Right ventricle myocardium superior (tissue), 1 donor: ENCODE measurements at regions not wholly inside any gene's neighbourhood (a gene's known extent, or its start where the extent isn't known, plus 50 kb on each side); places are given as distances from the start of the nearest gene placed in this dataset.
"Not testable (repeated sequence)": the region's sequence is repeated elsewhere in the genome, so short reads cannot be mapped to it uniquely, and the experiment has no call there.

Source experiments
- ATAC-seq: fragments of 200-7000 bp; cut with Tn5 transposase; one replicate; pipeline ENCODE4 v1.9.1; 2020; ENCODE audit warnings: mild to moderate bottlenecking; ENCODE audit not compliant: poor library complexity
- DNase-seq: peaks from one replicate; pipeline ENCODE4 v3.0.0-alpha.2; 2020
- intact Hi-C: fragments of 100-400 bp; cut with DNase I; formaldehyde crosslinking; loops from one replicate; pipeline ENCODE4 v1.11.2; 2022
- donor health status: DM: no; HTN: yes; CAD: no; lungs with severe emphysema.

DNA sequence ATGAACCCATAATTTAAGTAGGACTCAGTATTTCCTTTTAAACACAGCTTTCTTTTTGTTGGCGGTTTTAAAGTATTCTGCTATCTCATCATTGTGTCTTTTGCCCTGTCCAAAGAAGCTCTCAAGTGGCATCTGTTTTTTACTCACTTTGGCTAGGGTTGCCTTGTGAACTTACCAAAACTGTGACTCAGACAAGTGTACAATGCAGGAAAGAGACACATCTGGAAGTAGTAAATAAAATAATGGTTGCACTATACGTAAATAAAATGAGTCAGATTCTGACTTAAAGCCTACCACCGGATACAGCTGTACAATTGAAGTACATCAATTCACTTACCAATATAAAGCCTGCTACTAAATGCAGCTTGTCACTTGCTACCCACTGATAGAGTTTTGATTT is 619.2 kb upstream of the LRFN5 start:
- DNase-seq = no peak
- no peak for ATAC-seq
- intact Hi-C loops = no loop called here

DNA sequence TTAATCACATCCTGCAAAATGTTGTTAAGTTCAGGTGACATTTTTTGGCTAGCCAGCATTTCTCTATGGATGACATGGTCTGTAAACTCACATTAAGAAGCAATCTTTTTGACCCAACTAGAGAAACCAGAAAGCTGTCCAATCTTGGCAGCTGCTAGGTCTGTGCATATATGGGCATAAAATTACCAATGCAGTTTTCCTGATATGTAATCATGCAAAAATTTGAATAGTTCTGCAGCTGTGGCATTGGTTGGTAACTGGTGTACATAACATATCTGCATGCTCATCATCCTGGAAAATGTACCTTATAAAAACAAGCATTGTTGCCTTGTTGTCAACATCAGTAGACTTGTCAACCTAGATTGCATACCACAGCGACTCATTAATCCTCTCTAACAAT is 620.0 kb upstream of the LRFN5 start:
- ATAC-seq = no peak
- intact Hi-C loops = no loop called here
- no peak for DNase-seq

DNA sequence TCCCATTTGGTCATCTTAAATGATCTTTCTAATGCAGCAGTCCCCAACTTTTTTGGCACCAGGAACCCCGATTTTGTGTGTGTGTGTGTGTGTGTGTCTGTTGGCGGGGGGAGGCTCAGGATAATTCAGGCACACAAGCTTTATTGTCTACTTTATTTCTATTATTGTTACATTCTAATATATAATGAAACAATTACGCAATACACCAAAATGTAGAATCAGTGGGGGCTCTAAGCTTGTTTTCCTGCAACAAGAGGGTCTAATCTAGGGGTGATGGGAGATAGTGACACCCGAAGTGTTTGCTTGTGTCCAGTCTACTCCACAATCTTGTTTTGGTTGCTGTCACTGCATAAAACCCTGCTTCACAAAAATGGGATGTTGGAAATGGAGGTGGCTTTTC is 621.1 kb upstream of the LRFN5 start:
- ATAC-seq (no peak), DNase-seq (no peak)
- intact Hi-C loops = no loop called here

DNA sequence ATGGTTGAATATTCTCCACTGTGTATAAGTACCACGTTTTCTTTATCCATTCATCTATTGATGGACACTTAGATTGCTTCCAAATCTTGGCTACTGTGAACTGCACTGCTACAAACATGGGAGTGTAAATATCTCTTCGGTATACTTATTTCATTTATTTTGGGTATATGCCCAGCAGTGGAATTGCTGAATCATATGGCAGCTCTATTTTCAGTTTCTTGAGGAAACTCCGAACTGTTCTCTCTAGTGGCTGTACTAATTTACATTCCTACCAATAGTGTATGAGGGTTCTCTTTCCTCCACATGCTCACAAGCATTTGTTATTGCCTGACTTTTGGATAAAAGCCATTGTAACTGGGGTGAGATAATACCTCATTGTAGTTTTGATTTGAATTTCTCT is 623.1 kb upstream of the LRFN5 start:
- no peak for DNase-seq
- intact Hi-C loops = no loop called here

DNA sequence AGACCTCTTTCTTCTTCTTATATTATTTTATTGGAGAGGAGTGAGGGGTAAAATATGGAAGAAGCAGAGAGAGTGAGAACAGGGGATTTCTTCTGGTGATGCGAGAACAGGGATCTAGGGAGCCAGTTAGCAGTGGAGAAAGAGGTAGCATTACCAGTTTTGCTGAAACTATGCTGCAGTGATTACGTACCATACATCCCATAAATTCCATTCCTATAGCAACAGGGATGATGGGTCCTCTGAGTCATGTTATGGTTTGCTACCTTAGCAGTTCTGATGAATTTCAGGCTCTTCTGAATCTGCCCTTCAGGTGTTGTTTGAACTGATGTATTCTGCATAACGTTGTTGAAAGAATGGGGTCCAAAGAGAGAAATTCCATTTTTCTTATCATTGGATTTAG is 625.4 kb upstream of the LRFN5 start:
- intact Hi-C loops = no loop called here
- ATAC-seq (no peak), DNase-seq (no peak)

More for the DNA sequence above, 623.1 kb upstream of the LRFN5 start:
- ATAC-seq = no peak

DNA sequence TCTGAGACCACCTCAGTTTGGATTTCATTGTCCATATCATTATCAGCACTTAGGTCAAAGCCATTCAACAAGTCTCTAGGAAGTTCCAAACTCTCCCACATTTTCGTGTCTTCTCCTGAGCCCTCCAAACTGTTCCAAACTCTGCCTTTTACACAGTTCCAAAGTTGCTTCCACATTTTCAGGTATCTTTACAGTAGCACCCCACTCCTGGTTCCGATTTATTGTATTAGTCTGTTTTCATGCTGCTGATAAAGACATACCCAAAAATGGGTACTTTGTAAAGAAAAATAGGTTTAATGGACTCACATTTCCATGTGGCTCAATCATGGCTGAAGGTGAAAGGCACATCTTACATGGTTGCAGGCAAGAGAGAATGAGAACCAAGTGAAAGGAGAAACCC is 646.4 kb upstream of the LRFN5 start:
- DNase-seq, ATAC-seq, intact Hi-C loops: not testable (repeated sequence)

DNA sequence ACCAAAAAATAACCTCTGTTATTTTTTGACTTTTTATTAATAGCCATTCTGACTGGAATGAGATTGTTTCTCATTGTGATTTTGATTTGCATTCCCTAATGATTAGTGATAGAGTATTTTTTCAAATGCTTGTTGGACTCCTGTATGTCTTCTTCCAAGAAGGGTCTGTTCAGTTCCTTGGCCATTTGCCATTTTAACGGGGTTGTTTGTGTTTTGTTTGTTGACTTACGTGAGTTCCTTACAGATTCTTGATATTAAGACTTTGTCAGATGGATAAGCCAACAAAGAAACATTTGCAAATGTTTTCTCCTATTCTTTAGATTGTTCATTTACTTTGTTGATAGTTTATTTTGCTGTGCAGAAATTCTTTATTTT is 651.6 kb upstream of the LRFN5 start:
- ATAC-seq = no peak
- no peak for DNase-seq
- intact Hi-C loops = no loop called here

DNA sequence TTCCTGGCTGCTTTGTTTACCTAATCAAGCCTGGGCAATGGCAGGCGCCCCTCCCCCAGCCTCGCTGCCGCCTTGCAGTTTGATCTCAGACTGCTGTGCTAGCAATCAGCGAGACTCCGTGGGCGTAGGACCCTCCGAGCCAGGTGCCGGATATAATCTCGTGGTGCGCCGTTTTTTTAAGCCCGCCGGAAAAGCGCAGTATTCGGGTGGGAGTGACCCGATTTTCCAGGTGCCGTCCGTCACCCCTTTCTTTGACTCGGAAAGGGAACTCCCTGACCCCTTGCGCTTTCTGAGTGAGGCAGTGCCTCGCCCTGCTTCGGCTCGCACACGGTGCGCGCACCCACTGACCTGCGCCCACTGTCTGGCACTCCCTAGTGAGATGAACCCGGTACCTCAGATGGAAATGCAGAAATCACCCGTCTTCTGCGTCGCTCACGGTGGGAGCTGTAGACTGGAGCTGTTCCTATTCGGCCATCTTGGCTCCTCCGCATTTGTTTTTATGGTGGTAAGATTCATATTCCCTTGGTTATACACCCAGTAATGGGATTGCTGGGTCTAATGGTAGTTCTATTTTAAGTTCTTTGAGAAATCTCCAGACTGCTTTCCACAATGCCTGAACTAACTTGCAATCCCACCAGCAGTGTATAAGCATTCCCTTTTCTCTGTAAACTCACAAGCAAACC is 652.1 kb upstream of the LRFN5 start:
- DNase-seq, ATAC-seq, intact Hi-C loops: not testable (repeated sequence)

DNA sequence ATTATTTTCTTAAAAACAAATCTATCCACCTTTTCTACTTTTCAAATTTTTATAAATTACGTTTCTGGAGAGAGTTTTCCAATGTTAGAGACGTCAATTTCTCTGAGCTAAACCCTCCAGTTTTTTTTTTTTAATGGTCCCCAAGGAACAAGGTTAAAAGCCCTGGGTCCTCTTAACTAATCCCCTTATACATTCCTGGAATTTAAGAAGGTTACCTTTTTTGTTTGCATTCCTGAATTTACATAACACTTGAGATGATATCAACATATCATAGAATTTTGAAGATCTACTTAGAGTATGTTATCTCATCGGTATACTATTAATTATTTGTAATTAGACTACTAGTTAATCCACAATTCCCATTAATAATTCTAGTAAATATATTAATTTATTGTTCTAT is 662.2 kb upstream of the LRFN5 start:
- no peak for ATAC-seq
- intact Hi-C loops = no loop called here
- DNase-seq = no peak

DNA sequence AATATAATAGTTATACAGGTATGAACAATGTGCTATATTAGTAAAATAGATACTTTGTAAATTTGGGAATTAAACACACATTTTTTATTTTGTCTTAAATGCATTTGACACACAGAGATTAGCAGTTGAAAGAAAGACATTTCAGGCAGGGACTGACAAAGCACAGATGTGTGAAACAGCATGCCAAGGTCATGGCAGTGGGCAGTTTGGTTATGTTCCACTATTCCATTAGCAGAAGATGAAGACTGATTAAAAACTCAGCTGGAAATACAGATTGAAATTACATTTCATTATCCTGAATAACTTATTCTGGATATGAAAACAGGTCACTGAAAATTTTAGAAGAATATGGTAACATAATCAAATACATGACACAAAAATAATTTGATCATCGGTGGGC is 669.8 kb upstream of the LRFN5 start:
- no peak for DNase-seq
- intact Hi-C loops = no loop called here
- no peak for ATAC-seq

DNA sequence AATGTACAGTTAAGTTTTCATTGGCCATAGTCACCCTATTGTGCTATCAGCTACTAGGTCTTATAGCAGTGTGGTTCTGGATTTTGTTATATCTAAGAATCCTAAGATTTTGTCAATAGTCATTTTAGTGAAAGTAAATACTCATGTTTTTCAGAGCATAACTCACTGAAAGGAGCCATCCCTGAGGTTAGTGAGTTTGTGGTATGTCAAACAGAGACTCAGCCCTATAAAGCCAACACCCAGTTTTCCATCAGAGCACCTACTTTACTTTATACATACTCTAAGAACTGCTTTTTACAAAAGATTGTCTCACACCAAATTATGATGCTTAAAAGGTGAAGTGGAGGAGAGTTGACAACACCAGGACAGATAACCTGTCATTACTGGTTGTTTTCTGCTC is 686.3 kb upstream of the LRFN5 start:
- ATAC-seq (no peak), DNase-seq (no peak)
- intact Hi-C loops = no loop called here

DNA sequence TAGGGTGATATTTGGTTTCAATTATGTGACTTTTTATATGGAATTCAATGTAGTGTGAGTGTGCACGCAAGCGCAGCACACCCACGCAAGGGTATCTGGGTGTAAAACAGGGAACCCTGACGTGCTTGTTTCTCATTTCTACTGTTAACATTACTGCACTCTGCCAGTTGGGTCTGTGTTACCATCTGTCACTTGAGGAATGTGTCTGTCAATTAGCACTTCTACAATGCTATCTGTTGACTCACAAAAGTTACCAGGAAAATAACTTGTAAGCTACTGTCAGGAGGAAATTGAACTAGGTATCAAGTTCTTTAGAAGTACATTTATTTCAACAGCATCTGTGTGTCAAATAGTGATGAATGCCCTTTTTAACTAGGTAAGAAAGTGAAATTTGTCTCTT is 695.5 kb upstream of the LRFN5 start:
- intact Hi-C loops = no loop called here
- ATAC-seq = no peak
- DNase-seq = no peak

DNA sequence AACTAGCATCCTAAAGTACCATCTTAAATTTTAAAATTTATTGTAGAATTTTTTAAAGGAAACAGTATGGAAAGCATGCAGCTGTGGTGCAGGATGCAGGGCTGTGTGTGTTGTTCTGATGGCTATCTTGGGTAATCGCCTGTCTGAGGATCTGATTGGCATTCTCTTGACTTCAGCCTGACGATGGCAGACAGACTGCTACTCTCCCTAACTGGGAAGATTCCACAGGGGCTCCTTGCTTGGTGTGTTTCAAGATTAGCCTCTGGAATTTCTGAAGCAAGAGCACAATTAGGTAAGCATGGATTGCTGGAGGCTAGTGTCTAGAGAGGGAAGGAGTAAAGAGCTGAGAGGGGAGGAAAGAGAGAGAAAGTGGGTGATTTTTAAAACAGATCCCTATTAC is 696.8 kb upstream of the LRFN5 start:
- DNase-seq = no peak
- intact Hi-C loops = no loop called here
- no peak for ATAC-seq

DNA sequence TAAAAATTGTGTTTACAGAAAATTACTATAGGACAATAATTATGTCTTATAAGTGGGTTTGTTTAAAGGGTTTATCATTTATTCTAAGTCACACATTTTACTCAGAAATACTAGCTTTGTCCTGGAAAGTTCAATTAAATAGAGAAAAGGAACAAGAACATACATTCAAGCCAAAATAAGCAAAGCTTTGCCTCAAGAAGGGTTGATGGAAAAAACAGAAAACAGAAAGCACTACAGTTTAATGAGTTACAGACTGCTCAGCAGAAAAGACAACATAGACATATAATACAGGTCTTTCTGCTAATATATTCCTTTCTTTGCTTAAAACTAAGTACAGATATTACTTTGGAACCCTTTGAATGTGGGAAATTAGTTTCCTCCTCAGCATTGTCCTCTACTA is 703.0 kb upstream of the LRFN5 start:
- intact Hi-C loops = no loop called here
- ATAC-seq (no peak), DNase-seq (no peak)

DNA sequence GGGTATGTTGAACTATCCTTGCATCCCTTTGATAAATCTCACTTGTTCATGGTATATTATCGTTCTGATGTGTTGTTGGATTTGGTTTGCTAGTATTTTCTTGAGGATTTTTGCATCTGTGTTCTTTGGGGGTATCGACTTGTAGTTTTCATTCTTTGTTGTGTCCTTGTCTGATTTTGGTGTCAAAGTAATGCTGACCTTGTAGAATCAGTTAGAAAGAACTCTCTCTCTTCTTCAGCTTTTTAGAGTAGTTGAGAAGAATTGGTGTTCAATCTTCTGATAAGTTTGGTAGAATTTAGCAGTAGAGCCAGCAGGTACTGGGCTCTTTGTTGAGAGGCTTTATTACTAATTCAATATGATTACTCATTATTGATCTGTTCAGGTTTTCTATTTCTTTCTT is 707.2 kb upstream of the LRFN5 start:
- intact Hi-C loops = no loop called here
- no peak for ATAC-seq
- DNase-seq = no peak

DNA sequence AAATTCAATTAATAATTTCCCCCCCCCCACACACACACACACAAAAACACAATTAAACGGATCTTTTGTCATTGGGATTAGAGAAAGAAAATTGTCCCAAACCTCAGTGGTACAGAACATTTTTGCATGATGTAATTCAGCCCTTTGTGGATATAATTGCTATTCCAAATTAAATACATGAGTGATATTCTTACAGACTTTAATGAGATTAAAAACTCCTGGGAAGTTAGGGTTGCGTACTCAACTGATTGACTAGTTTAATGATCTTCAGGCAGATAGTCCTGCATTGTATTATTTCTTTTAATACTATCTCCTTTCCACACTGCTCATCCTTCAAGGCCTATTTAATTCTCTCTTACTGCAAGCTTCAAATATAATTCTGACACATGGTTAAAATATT is 711.8 kb upstream of the LRFN5 start:
- no peak for DNase-seq
- intact Hi-C loops = no loop called here
- ATAC-seq = no peak

DNA sequence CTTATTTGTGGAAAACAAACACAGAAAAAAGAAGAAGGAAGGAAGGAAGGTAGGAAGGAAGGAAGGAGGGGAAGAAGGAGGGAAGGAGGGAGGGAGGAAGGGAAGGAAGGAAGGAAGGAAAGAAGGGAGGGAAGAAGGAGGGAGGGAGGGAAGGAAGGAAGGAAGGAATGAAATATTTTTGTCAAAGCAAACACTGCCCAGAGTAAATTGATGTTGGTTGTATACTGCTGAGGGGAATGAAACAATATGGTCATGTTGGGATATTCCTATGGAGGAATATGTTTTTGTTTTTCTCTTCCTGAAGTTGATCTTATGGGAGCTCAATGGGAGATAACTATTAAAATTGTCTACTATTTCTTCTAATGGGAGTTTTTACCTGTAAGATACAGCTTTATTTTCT is 717.5 kb upstream of the LRFN5 start:
- ATAC-seq (no peak), DNase-seq (no peak)
- intact Hi-C loops = no loop called here

DNA sequence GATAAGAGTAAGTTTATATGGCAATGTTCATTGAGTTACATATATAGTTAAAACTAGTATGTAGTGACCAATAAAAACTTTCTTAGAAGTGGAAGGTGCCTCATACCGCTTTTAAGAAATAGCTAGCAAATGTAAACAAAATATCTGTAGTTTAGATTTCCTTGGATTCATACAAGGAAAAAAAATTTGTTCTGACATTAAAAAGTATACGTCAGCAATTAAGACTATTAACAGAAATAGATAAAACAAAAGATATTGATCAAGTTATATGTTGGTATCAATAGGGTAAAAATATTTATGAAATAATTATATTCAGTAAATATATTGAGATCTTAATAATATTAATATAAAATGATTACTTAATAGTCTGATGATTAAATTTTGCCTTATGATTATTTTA is 718.8 kb upstream of the LRFN5 start:
- ATAC-seq (no peak), DNase-seq (no peak)
- intact Hi-C loops = no loop called here

DNA sequence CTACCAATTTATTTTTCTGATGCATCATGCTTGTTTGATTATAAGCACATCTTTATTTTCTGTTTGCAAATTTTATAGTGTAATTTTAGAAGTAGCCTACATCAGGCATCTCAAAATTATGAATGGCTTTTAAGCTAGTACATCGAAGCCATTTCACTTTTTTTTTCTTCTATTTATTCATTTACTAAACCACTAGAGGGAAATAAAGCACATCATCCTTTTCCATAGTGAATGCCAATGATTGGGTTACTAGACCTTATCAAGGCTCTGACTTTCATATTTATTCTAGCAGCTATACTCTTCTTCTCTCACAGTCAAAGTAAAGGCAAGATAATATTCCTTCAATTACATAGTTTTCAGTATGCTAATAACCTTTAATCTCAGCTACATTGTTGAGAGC is 736.4 kb upstream of the LRFN5 start:
- no peak for ATAC-seq
- DNase-seq = no peak
- intact Hi-C loops = no loop called here

DNA sequence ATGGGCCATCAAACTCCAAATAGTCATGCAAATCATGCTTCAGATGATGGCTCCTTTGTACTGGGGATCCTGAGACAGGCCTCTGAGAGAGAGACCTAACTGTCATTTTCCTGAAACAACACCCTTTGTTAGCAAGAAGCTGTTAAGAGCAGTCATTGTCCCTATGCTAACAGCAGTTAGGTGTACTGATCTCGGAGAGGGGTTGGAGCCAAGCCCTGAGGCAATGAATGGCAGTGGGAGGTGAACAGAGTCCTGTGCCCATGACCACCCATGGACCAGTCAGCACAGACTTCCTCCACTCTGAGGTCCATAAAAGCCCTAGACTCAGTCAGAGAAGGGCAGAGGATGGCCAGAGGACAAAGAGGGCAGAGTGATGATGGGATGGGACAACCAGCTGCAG is 747.6 kb upstream of the LRFN5 start:
- DNase-seq = no peak
- ATAC-seq = no peak
- intact Hi-C loops = no loop called here

DNA sequence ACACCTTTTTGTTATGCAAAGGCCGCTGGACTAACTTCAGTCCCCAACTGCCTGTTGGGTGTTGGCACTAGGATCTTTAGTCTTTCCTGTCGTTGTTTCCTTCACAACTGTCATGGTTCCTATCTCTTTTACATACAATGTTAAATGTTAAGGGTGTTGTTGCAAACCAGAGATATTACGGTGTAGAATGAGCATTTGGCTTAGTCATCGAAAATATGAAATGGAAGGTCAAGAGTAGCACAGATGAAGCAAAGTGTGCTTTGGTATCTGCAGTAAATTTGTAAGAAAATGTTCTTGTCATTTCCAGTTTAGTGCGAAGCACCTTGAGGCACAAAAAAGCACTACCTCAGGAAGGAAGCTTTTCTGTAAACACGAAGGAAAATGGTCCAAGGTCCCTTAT is 751.3 kb upstream of the LRFN5 start:
- intact Hi-C loops = no loop called here
- no peak for DNase-seq
- ATAC-seq = no peak
